ENCODE measurements at regions not wholly inside any gene's neighbourhood (a gene's known extent, or its start where the extent isn't known, plus 50 kb on each side); places are given as distances from the start of the nearest gene placed in this dataset.

DNA sequence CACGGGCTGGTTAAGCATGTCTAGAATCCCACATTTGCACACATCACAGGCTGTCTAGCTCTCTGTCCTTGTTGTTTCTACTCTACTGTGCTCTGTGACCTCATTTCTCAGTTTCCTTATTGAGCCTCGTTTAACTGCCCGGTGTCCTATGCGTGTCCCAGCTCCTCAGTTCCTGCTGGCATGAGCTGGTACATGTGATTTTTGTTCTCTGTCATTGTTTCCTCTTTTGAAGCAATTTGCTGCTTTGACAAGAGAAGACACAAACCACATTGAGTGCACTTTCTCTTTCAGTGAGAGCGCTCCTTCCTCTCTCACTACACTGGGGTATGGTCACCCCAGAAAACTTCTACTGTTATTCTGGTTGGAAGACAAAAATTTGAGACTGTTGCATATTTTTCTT, 563.5 kb downstream of the PDCD6IP start:
- no peak for TF ChIP-seq CTCF (IDR thresholded peaks at IDR 0.05; ENCODE audit: insufficient read depth, low read length, poor library complexity, severe bottlenecking)
- no peaks in the 10 kb centered on the region for H3K36me3 ChIP-seq (ENCODE audit: control insufficient read depth, insufficient read depth, low read length)
- no peak for DNase-seq (ENCODE audit: low read depth)
- H3K27me3 ChIP-seq (ENCODE audit: control insufficient read depth, insufficient read depth, low read length), result no peaks in the 10 kb centered on the region
- no peak overlapping the region for H3K4me3 ChIP-seq (ENCODE audit: low read depth, low read length)

- no peak for DNase-seq (ENCODE audit: low read depth)
- no peaks in the 10 kb centered on the region for H3K27me3 ChIP-seq (ENCODE audit: control insufficient read depth, insufficient read depth, low read length)
- no peak for TF ChIP-seq CTCF (IDR thresholded peaks at IDR 0.05; ENCODE audit: insufficient read depth, low read length, poor library complexity, severe bottlenecking)
- no peaks in the 10 kb centered on the region for H3K36me3 ChIP-seq (ENCODE audit: control insufficient read depth, insufficient read depth, low read length)
- H3K4me3 ChIP-seq (ENCODE audit: low read depth, low read length), result no peak overlapping the region
These were observed 564.5 kb downstream of the PDCD6IP start for GRCh38 chr3:34362910-34363309.

GRCh38 chr3:34363881-34364280, 565.5 kb downstream of the PDCD6IP start:
- no peaks in the 10 kb centered on the region for H3K27me3 ChIP-seq (ENCODE audit: control insufficient read depth, insufficient read depth, low read length)
- TF ChIP-seq CTCF (IDR thresholded peaks at IDR 0.05; ENCODE audit: insufficient read depth, low read length, poor library complexity, severe bottlenecking), result no peak
- H3K36me3 ChIP-seq (ENCODE audit: control insufficient read depth, insufficient read depth, low read length), result no peaks in the 10 kb centered on the region
- DNase-seq (ENCODE audit: low read depth), result no peak
- no peak overlapping the region for H3K4me3 ChIP-seq (ENCODE audit: low read depth, low read length)

DNA sequence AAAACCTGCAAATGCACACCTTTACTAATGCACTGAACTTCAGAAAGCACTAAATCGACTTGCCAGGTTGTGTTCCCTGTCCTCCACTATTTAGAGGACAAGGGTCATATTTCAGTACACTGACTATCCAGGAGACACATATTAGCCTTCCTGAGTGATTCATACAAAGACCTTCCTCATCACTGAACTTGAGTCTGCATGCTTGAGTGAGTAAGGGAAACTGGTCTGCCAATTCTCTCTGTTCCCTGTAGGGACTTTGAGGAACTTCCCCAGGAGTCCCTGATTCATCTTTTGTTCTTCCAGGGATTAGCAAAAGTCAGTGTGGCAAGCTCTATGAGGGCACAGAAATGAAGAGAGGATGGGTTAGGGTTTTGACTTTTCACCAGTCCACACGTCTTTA, 565.9 kb downstream of the PDCD6IP start:
- Histone ChIP-seq H3K4me3 (ENCODE audit: low read depth, low read length) (no peak overlapping the region), H3K36me3 (ENCODE audit: control insufficient read depth, insufficient read depth, low read length) (no peaks in the 10 kb centered on the region), H3K27me3 (ENCODE audit: control insufficient read depth, insufficient read depth, low read length) (no peaks in the 10 kb centered on the region)
- DNase-seq (ENCODE audit: low read depth), result peak; percentile 72
- no peak for TF ChIP-seq CTCF (IDR thresholded peaks at IDR 0.05; ENCODE audit: insufficient read depth, low read length, poor library complexity, severe bottlenecking)

GRCh38 chr3:34365231-34365630, 566.8 kb downstream of the PDCD6IP start:
- Histone ChIP-seq H3K4me3 (ENCODE audit: low read depth, low read length) (no peak overlapping the region), H3K27me3 (ENCODE audit: control insufficient read depth, insufficient read depth, low read length) (no peaks in the 10 kb centered on the region), H3K36me3 (ENCODE audit: control insufficient read depth, insufficient read depth, low read length) (no peaks in the 10 kb centered on the region)
- DNase-seq (ENCODE audit: low read depth), result no peak
- no peak for TF ChIP-seq CTCF (IDR thresholded peaks at IDR 0.05; ENCODE audit: insufficient read depth, low read length, poor library complexity, severe bottlenecking)

- H3K4me3 ChIP-seq (ENCODE audit: low read depth, low read length), result no peak overlapping the region
- DNase-seq (ENCODE audit: low read depth), result no peak
- no peaks in the 10 kb centered on the region for H3K36me3 ChIP-seq (ENCODE audit: control insufficient read depth, insufficient read depth, low read length)
- no peak for TF ChIP-seq CTCF (IDR thresholded peaks at IDR 0.05; ENCODE audit: insufficient read depth, low read length, poor library complexity, severe bottlenecking)
- H3K27me3 ChIP-seq (ENCODE audit: control insufficient read depth, insufficient read depth, low read length), result no peaks in the 10 kb centered on the region
These were observed 567.3 kb downstream of the PDCD6IP start for GRCh38 chr3:34365771-34366170.
